Panc1 (cell line): ENCODE measurements at regions not wholly inside any gene's neighbourhood (a gene's known extent, or its start where the extent isn't known, plus 50 kb on each side); places are given as distances from the start of the nearest gene placed in this dataset.
"Not testable (repeated sequence)": the region's sequence is repeated elsewhere in the genome, so short reads cannot be mapped to it uniquely, and the experiment has no call there.

ENCODE experiments used
- POLR2AphosphoS5 ChIP-seq: IDR thresholded peaks from 2 replicates; pipeline ENCODE4 v1.6.1; 2012; ENCODE audit warnings: mild to moderate bottlenecking, low read depth, low read length, moderate library complexity
- TF ChIP-seq, protein P1 (sequence below): fragments of 450-650 bp; IDR thresholded peaks from 2 replicates; pipeline ENCODE4 v1.5.1; 2017; ENCODE audit warnings: mild to moderate bottlenecking

DNA sequence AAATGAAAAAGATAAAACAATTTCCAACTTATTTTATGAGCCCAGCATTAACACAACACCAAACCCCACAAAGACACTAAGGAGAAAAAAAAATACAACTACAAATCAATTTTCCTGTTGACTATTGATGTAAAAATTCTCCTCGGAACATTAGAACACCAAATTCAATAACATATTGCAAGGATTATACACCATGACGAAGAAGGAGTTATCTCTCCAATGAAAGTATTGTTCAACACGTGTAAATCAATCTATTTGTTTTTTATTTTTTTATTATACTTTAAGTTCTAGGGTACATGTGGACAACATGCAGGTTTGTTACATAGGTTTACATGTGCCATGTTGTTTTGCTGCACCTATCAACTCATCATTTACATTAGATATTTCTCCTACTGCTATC, 1632.3 kb downstream of the SPATA31A7 start:
- TF ChIP-seq, protein P1, sequence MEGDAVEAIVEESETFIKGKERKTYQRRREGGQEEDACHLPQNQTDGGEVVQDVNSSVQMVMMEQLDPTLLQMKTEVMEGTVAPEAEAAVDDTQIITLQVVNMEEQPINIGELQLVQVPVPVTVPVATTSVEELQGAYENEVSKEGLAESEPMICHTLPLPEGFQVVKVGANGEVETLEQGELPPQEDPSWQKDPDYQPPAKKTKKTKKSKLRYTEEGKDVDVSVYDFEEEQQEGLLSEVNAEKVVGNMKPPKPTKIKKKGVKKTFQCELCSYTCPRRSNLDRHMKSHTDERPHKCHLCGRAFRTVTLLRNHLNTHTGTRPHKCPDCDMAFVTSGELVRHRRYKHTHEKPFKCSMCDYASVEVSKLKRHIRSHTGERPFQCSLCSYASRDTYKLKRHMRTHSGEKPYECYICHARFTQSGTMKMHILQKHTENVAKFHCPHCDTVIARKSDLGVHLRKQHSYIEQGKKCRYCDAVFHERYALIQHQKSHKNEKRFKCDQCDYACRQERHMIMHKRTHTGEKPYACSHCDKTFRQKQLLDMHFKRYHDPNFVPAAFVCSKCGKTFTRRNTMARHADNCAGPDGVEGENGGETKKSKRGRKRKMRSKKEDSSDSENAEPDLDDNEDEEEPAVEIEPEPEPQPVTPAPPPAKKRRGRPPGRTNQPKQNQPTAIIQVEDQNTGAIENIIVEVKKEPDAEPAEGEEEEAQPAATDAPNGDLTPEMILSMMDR = not testable (repeated sequence)
- not testable (repeated sequence) for TF ChIP-seq POLR2AphosphoS5
